Epithelial cell of proximal tubule (primary cell): ENCODE measurements at regions not wholly inside any gene's neighbourhood (a gene's known extent, or its start where the extent isn't known, plus 50 kb on each side); places are given as distances from the start of the nearest gene placed in this dataset.

Experiments
- DNase-seq: peaks from one replicate; pipeline ENCODE4 v3.0.0-alpha.2; 2011; ENCODE audit warnings: low read depth
- H3K4me3 ChIP-seq: 2 replicates; pipeline ENCODE4 v1.5.1; 2011; ENCODE audit warnings: low read depth, mild to moderate bottlenecking, low read length
- CTCF ChIP-seq: conservative IDR thresholded peaks from 2 replicates; pipeline ENCODE4 v1.5.1; 2012; ENCODE audit warnings: low read depth, mild to moderate bottlenecking, low read length

GRCh38 chr6:105587349-105588122, 184.7 kb upstream of the PREP start:
- no peak overlapping the region for H3K4me3 ChIP-seq
- no peak for TF ChIP-seq CTCF
- no peak for DNase-seq

- no peak overlapping the region for H3K4me3 ChIP-seq
- no peak for DNase-seq
- TF ChIP-seq CTCF = no peak
Measured at GRCh38 chr6:105578179-105578707, 175.4 kb upstream of the PREP start.

GRCh38 chr6:105573556-105573955, 170.7 kb upstream of the PREP start:
- no peak for TF ChIP-seq CTCF
- DNase-seq = no peak
- H3K4me3 ChIP-seq = no peak overlapping the region

GRCh38 chr6:105573138-105573537, 170.3 kb upstream of the PREP start:
- no peak overlapping the region for H3K4me3 ChIP-seq
- no peak for TF ChIP-seq CTCF
- DNase-seq = no peak

GRCh38 chr6:105570416-105570815, 167.5 kb upstream of the PREP start:
- no peak overlapping the region for H3K4me3 ChIP-seq
- TF ChIP-seq CTCF = no peak
- no peak for DNase-seq

- no peak for TF ChIP-seq CTCF
- DNase-seq = no peak
- no peak overlapping the region for H3K4me3 ChIP-seq
Measured at GRCh38 chr6:105569706-105570105, 166.8 kb upstream of the PREP start.

- no peak for DNase-seq
- TF ChIP-seq CTCF = no peak
- no peak overlapping the region for H3K4me3 ChIP-seq
Measured at GRCh38 chr6:105568751-105569150, 165.9 kb upstream of the PREP start.
